ENCODE measurements at regions not wholly inside any gene's neighbourhood (a gene's known extent, or its start where the extent isn't known, plus 50 kb on each side); places are given as distances from the start of the nearest gene placed in this dataset.

- H3K36me3 ChIP-seq (ENCODE audit: insufficient read depth, low read length), result no peaks in the 10 kb centered on the region
- no peaks in the 10 kb centered on the region for H3K79me2 ChIP-seq (ENCODE audit: insufficient read depth, low read length)
- no peak overlapping the region for H3K27ac ChIP-seq (ENCODE audit: low read depth, low read length, poor library complexity, severe bottlenecking)
- no peak overlapping the region for H3K4me3 ChIP-seq (ENCODE audit: low read depth, low read length, poor library complexity, severe bottlenecking)
- H3K9ac ChIP-seq (ENCODE audit: low read length), result no peak overlapping the region
- H4K20me1 ChIP-seq (ENCODE audit: insufficient read depth, low read length), result no peaks in the 10 kb centered on the region
- no peaks in the 10 kb centered on the region for H3K27me3 ChIP-seq (ENCODE audit: insufficient read depth, low read length)
- no peaks in the 10 kb centered on the region for H3K9me2 ChIP-seq (ENCODE audit: low read depth, low read length)
- H2AFZ ChIP-seq (ENCODE audit: low read length), result no peak overlapping the region
- H3K9me3 ChIP-seq (ENCODE audit: low read length), result no peaks in the 10 kb centered on the region
- no peak overlapping the region for H3K4me2 ChIP-seq (ENCODE audit: low read length)
- no peaks in the 10 kb centered on the region for H3K4me1 ChIP-seq (ENCODE audit: insufficient read depth, low read length, severe bottlenecking)
- TF ChIP-seq EZH2 (IDR thresholded peaks at IDR 0.05; ENCODE audit: borderline replicate concordance, low read length) (no peak), CTCF (IDR thresholded peaks at IDR 0.05; ENCODE audit: low read length) (no peak)
- no peaks in the 10 kb centered on the region for H3F3A ChIP-seq (ENCODE audit: insufficient read depth, low read length)
Measured at GRCh38 chr12:24546084-24546483, 402.8 kb downstream of the BCAT1 start.

GRCh38 chr12:24544368-24544767 lies 404.5 kb downstream of the BCAT1 start:
- Histone ChIP-seq H3K4me2 (ENCODE audit: low read length) (no peak overlapping the region), H3K9ac (ENCODE audit: low read length) (no peak overlapping the region), H3K4me1 (ENCODE audit: insufficient read depth, low read length, severe bottlenecking) (no peaks in the 10 kb centered on the region), H3K27me3 (ENCODE audit: insufficient read depth, low read length) (no peaks in the 10 kb centered on the region), H3K36me3 (ENCODE audit: insufficient read depth, low read length) (no peaks in the 10 kb centered on the region), H3K27ac (ENCODE audit: low read depth, low read length, poor library complexity, severe bottlenecking) (no peak overlapping the region), H4K20me1 (ENCODE audit: insufficient read depth, low read length) (no peaks in the 10 kb centered on the region), H3K4me3 (ENCODE audit: low read depth, low read length, poor library complexity, severe bottlenecking) (no peak overlapping the region), H3K9me3 (ENCODE audit: low read length) (no peaks in the 10 kb centered on the region), H3K9me2 (ENCODE audit: low read depth, low read length) (no peaks in the 10 kb centered on the region), H2AFZ (ENCODE audit: low read length) (no peak overlapping the region), H3F3A (ENCODE audit: insufficient read depth, low read length) (no peaks in the 10 kb centered on the region), H3K79me2 (ENCODE audit: insufficient read depth, low read length) (no peaks in the 10 kb centered on the region)
- no peak for TF ChIP-seq EZH2 (IDR thresholded peaks at IDR 0.05; ENCODE audit: borderline replicate concordance, low read length)
- no peak for TF ChIP-seq CTCF (IDR thresholded peaks at IDR 0.05; ENCODE audit: low read length)

GRCh38 chr12:24541193-24541871 lies 407.6 kb downstream of the BCAT1 start:
- H3K36me3 ChIP-seq (ENCODE audit: insufficient read depth, low read length), result no peaks in the 10 kb centered on the region
- no peaks in the 10 kb centered on the region for H3K79me2 ChIP-seq (ENCODE audit: insufficient read depth, low read length)
- H3K27ac ChIP-seq (ENCODE audit: low read depth, low read length, poor library complexity, severe bottlenecking), result no peak overlapping the region
- no peaks in the 10 kb centered on the region for H3F3A ChIP-seq (ENCODE audit: insufficient read depth, low read length)
- H4K20me1 ChIP-seq (ENCODE audit: insufficient read depth, low read length), result no peaks in the 10 kb centered on the region
- H3K9me2 ChIP-seq (ENCODE audit: low read depth, low read length), result no peaks in the 10 kb centered on the region
- no peak overlapping the region for H3K9ac ChIP-seq (ENCODE audit: low read length)
- TF ChIP-seq EZH2 (IDR thresholded peaks at IDR 0.05; ENCODE audit: borderline replicate concordance, low read length), result no peak
- no peak for TF ChIP-seq CTCF (IDR thresholded peaks at IDR 0.05; ENCODE audit: low read length)
- no peak overlapping the region for H2AFZ ChIP-seq (ENCODE audit: low read length)
- no peak overlapping the region for H3K4me2 ChIP-seq (ENCODE audit: low read length)
- H3K4me1 ChIP-seq (ENCODE audit: insufficient read depth, low read length, severe bottlenecking), result no peaks in the 10 kb centered on the region
- H3K9me3 ChIP-seq (ENCODE audit: low read length), result no peaks in the 10 kb centered on the region
- H3K4me3 ChIP-seq (ENCODE audit: low read depth, low read length, poor library complexity, severe bottlenecking), result no peak overlapping the region
- H3K27me3 ChIP-seq (ENCODE audit: insufficient read depth, low read length), result no peaks in the 10 kb centered on the region
